WTC11 (cell line): ENCODE measurements at regions not wholly inside any gene's neighbourhood (a gene's known extent, or its start where the extent isn't known, plus 50 kb on each side); places are given as distances from the start of the nearest gene placed in this dataset.

Experiments used
- ATAC-seq: fragments of 200-7000 bp; cut with Tn5 transposase; 2 replicates; pipeline ENCODE4 v1.10.0; 2021; ENCODE audit warnings: mild to moderate bottlenecking, moderate library complexity
- CTCF ChIA-PET: fragments of 300-600 bp; sonication (Branson Sonifier 250); formaldehyde crosslinking; loops from one replicate; lab custom pipeline; 2021; ENCODE audit warnings: antibody characterized with exemption; lab: Charles Lee
- POLR2A ChIA-PET: fragments of 350-600 bp; sonication (Branson Sonifier 250); formaldehyde crosslinking; loops from one replicate; lab custom pipeline; 2021; ENCODE audit warnings: antibody characterized with exemption; lab: Charles Lee
- DNase-seq: peaks from one replicate; pipeline ENCODE4 v3.0.0; 2021; ENCODE audit warnings: low spot score
- H3K27ac Mint-ChIP-seq: 2 replicates; pipeline ENCODE4 v1.8.0; 2021; ENCODE audit warnings: mixed read lengths
- H3K27me3 Mint-ChIP-seq: 2 replicates; pipeline ENCODE4 v1.8.0; 2021; ENCODE audit warnings: low read depth, mild to moderate bottlenecking, moderate library complexity, mixed read lengths
- H3K36me3 Mint-ChIP-seq: 2 replicates; pipeline ENCODE4 v1.8.0; 2021; ENCODE audit warnings: mixed read lengths
- H3K4me1 Mint-ChIP-seq: 2 replicates; pipeline ENCODE4 v1.8.0; 2022; ENCODE audit warnings: mixed read lengths
- H3K4me3 Mint-ChIP-seq: 2 replicates; pipeline ENCODE4 v1.8.0; 2021; ENCODE audit warnings: mild to moderate bottlenecking, moderate library complexity, mixed read lengths
- H3K9me3 Mint-ChIP-seq: 2 replicates; pipeline ENCODE4 v1.8.0; 2021; ENCODE audit warnings: mixed read lengths
- CREM ChIP-seq: sonication (generic); formaldehyde crosslinking; IDR thresholded peaks from 2 replicates; pipeline ENCODE4 v1.8.1; 2022; ENCODE audit warnings: mild to moderate bottlenecking, missing genetic modification reagents, moderate library complexity
- ESRRA ChIP-seq: sonication (generic); formaldehyde crosslinking; IDR thresholded peaks from 2 replicates; pipeline ENCODE4 v1.8.1; 2022; ENCODE audit warnings: mild to moderate bottlenecking, missing genetic modification reagents, borderline replicate concordance
- FOXK1 ChIP-seq: sonication (generic); formaldehyde crosslinking; IDR thresholded peaks from 2 replicates; pipeline ENCODE4 v1.8.0; 2022; ENCODE audit warnings: mild to moderate bottlenecking, moderate library complexity, missing genetic modification reagents
- GABPB1 ChIP-seq: sonication (generic); formaldehyde crosslinking; IDR thresholded peaks from 2 replicates; pipeline ENCODE4 v1.8.1; 2023; ENCODE audit warnings: mild to moderate bottlenecking, missing genetic modification reagents
- GTF2I ChIP-seq: fragments of 250-450 bp; sonication (Bioruptor Pico); conservative IDR thresholded peaks from 2 replicates; pipeline ENCODE4 v1.4.0; 2021; ENCODE audit warnings: mild to moderate bottlenecking
- JAZF1 ChIP-seq: fragments of 250-450 bp; sonication (Bioruptor Pico); IDR thresholded peaks from 2 replicates; pipeline ENCODE4 v1.9.0; 2021; ENCODE audit warnings: moderate library complexity, mild to moderate bottlenecking, inconsistent platforms
- MXD4 ChIP-seq: fragments of 250-450 bp; sonication (Bioruptor Pico); IDR thresholded peaks from 2 replicates; pipeline ENCODE4 v1.8.0; 2021; ENCODE audit warnings: mild to moderate bottlenecking, moderate library complexity, borderline replicate concordance
- NFE2L1 ChIP-seq: sonication (generic); formaldehyde crosslinking; IDR thresholded peaks from 2 replicates; pipeline ENCODE4 v1.8.1; 2023; ENCODE audit warnings: missing genetic modification reagents
- NR3C1 ChIP-seq: sonication (generic); formaldehyde crosslinking; conservative IDR thresholded peaks from 2 replicates; pipeline ENCODE4 v1.8.1; 2023; ENCODE audit warnings: low read depth, mild to moderate bottlenecking, missing genetic modification reagents
- OVOL2 ChIP-seq: fragments of 250-450 bp; sonication (Bioruptor Pico); IDR thresholded peaks from 2 replicates; pipeline ENCODE4 v1.9.0; 2021; ENCODE audit warnings: mild to moderate bottlenecking, borderline replicate concordance
- RELA ChIP-seq: sonication (generic); formaldehyde crosslinking; IDR thresholded peaks from 2 replicates; pipeline ENCODE4 v1.8.1; 2022; ENCODE audit warnings: missing genetic modification reagents, mild to moderate bottlenecking, borderline replicate concordance
- TEAD1 ChIP-seq: sonication (generic); formaldehyde crosslinking; IDR thresholded peaks from 2 replicates; pipeline ENCODE4 v1.8.0; 2022; ENCODE audit warnings: mild to moderate bottlenecking, missing genetic modification reagents
- ZNF138 ChIP-seq: sonication (generic); formaldehyde crosslinking; conservative IDR thresholded peaks from 2 replicates; pipeline ENCODE4 v1.8.1; 2022; ENCODE audit warnings: mild to moderate bottlenecking, moderate library complexity, missing genetic modification reagents
- TF ChIP-seq, protein P1 (sequence below): sonication (generic); formaldehyde crosslinking; IDR thresholded peaks from 2 replicates; pipeline ENCODE4 v1.8.1; 2023; ENCODE audit warnings: mild to moderate bottlenecking, moderate library complexity, missing genetic modification reagents
- TF ChIP-seq, protein P2 (sequence below): fragments of 200-600 bp; IDR thresholded peaks from 2 replicates; pipeline ENCODE4 v1.8.0; 2022; ENCODE audit warnings: antibody characterized with exemption
- TF ChIP-seq, protein P3 (sequence below): sonication (generic); formaldehyde crosslinking; IDR thresholded peaks from 2 replicates; pipeline ENCODE4 v1.8.0; 2022; ENCODE audit warnings: mild to moderate bottlenecking, missing genetic modification reagents
- TF ChIP-seq, protein P4 (sequence below): sonication (generic); formaldehyde crosslinking; IDR thresholded peaks from 2 replicates; pipeline ENCODE4 v1.8.1; 2022; ENCODE audit warnings: mild to moderate bottlenecking, missing genetic modification reagents, moderate library complexity, borderline replicate concordance
- TF ChIP-seq, protein P5 (sequence below): sonication (generic); formaldehyde crosslinking; IDR thresholded peaks from 2 replicates; pipeline ENCODE4 v1.8.1; 2023; ENCODE audit warnings: mild to moderate bottlenecking, missing genetic modification reagents
- TF ChIP-seq, protein P6 (sequence below): sonication (generic); formaldehyde crosslinking; IDR thresholded peaks from 2 replicates; pipeline ENCODE4 v1.8.0; 2022; ENCODE audit warnings: missing genetic modification reagents
- TF ChIP-seq, protein P7 (sequence below): sonication (generic); formaldehyde crosslinking; IDR thresholded peaks from 2 replicates; pipeline ENCODE4 v1.8.1; 2022; ENCODE audit warnings: low read depth, missing genetic modification reagents, borderline replicate concordance

DNA sequence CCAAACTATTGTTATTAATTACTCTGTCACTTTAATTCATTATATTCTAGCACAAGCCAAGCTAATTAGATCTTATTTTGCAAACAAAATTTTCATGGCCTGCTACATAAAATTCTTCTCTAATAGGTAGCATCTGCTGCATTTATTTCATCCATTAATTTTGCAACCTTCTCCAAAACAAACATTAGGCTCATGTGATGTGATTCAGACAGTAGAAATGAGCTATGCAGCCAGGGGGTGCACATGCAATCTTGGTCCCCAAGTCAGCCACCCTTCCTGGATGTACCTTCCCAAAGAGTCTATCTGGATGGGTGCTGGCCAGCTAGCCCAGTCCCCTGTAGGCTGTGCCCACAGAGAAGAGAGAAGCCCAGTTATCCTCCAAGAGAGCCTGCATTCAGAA lies 242.1 kb upstream of the OSR1 start:
- ChIA-PET POLR2A (no interaction called here), CTCF (no interaction called here)
- H3K4me1 Mint-ChIP-seq = no peaks in the 10 kb centered on the region

DNA sequence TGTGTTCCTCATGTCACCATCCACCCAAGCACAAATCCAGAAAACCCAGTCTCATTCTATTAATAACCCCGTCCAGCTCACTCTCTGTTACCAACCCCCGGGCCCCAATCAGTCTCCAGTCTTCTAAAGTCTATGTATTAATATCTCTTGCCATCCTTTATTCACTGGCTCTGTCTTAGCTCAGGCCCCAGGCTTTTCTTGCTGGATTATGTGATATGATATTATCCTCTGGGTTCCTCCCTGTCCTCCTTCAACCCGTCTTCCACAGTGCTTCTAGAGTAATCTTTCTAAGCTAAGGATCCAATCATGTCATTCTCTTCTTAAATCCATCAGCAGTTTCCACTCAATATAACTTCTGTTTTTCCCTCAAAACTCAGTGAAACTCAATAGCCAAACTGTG lies 240.5 kb upstream of the OSR1 start:
- Mint-ChIP-seq H3K4me1 (no peaks in the 10 kb centered on the region), H3K4me3 (no peak overlapping the region), H3K27ac (no peak overlapping the region), H3K36me3 (no peaks in the 10 kb centered on the region), H3K27me3 (no peaks in the 10 kb centered on the region; the same call in 1 of the 2 replicates), H3K9me3 (peaks cover 6% of the 10 kb centered on the region)
- ChIA-PET POLR2A (interaction anchor here (0.7 kb wide), 1 partner anchor 13 kb away, joined by 4 read pairs; no protein-coding TSS in a partner anchor), CTCF (no interaction called here)
- ATAC-seq (no peak), DNase-seq (no peak)
- TF ChIP-seq MXD4 (no peak), GABPB1 (CRISPR knock-in tag) (no peak), JAZF1 (CRISPR knock-in tag) (no peak), GTF2I (CRISPR knock-in tag) (no peak), OVOL2 (CRISPR knock-in tag) (no peak), ZNF138 (CRISPR knock-in tag) (no peak), ESRRA (CRISPR knock-in tag) (no peak), CREM (CRISPR knock-in tag) (no peak)
- TF ChIP-seq, protein P1, sequence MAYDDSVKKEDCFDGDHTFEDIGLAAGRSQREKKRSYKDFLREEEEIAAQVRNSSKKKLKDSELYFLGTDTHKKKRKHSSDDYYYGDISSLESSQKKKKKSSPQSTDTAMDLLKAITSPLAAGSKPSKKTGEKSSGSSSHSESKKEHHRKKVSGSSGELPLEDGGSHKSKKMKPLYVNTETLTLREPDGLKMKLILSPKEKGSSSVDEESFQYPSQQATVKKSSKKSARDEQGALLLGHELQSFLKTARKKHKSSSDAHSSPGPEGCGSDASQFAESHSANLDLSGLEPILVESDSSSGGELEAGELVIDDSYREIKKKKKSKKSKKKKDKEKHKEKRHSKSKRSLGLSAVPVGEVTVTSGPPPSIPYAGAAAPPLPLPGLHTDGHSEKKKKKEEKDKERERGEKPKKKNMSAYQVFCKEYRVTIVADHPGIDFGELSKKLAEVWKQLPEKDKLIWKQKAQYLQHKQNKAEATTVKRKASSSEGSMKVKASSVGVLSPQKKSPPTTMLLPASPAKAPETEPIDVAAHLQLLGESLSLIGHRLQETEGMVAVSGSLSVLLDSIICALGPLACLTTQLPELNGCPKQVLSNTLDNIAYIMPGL (CRISPR knock-in tag) = no peak
- TF ChIP-seq, protein P2, sequence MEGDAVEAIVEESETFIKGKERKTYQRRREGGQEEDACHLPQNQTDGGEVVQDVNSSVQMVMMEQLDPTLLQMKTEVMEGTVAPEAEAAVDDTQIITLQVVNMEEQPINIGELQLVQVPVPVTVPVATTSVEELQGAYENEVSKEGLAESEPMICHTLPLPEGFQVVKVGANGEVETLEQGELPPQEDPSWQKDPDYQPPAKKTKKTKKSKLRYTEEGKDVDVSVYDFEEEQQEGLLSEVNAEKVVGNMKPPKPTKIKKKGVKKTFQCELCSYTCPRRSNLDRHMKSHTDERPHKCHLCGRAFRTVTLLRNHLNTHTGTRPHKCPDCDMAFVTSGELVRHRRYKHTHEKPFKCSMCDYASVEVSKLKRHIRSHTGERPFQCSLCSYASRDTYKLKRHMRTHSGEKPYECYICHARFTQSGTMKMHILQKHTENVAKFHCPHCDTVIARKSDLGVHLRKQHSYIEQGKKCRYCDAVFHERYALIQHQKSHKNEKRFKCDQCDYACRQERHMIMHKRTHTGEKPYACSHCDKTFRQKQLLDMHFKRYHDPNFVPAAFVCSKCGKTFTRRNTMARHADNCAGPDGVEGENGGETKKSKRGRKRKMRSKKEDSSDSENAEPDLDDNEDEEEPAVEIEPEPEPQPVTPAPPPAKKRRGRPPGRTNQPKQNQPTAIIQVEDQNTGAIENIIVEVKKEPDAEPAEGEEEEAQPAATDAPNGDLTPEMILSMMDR = no peak
- TF ChIP-seq, protein P3, sequence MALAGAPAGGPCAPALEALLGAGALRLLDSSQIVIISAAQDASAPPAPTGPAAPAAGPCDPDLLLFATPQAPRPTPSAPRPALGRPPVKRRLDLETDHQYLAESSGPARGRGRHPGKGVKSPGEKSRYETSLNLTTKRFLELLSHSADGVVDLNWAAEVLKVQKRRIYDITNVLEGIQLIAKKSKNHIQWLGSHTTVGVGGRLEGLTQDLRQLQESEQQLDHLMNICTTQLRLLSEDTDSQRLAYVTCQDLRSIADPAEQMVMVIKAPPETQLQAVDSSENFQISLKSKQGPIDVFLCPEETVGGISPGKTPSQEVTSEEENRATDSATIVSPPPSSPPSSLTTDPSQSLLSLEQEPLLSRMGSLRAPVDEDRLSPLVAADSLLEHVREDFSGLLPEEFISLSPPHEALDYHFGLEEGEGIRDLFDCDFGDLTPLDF (CRISPR knock-in tag) = no peak
- TF ChIP-seq, protein P4, sequence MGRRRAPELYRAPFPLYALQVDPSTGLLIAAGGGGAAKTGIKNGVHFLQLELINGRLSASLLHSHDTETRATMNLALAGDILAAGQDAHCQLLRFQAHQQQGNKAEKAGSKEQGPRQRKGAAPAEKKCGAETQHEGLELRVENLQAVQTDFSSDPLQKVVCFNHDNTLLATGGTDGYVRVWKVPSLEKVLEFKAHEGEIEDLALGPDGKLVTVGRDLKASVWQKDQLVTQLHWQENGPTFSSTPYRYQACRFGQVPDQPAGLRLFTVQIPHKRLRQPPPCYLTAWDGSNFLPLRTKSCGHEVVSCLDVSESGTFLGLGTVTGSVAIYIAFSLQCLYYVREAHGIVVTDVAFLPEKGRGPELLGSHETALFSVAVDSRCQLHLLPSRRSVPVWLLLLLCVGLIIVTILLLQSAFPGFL (CRISPR knock-in tag) = no peak

More for the DNA sequence above, 242.1 kb upstream of the OSR1 start:
- TF ChIP-seq, protein P3 (CRISPR knock-in tag) = no peak
- TF ChIP-seq, protein P5, sequence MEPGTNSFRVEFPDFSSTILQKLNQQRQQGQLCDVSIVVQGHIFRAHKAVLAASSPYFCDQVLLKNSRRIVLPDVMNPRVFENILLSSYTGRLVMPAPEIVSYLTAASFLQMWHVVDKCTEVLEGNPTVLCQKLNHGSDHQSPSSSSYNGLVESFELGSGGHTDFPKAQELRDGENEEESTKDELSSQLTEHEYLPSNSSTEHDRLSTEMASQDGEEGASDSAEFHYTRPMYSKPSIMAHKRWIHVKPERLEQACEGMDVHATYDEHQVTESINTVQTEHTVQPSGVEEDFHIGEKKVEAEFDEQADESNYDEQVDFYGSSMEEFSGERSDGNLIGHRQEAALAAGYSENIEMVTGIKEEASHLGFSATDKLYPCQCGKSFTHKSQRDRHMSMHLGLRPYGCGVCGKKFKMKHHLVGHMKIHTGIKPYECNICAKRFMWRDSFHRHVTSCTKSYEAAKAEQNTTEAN (CRISPR knock-in tag) = no peak
- no peak for TF ChIP-seq NR3C1 (CRISPR knock-in tag)
- TF ChIP-seq FOXK1 (CRISPR knock-in tag) = no peak
- TF ChIP-seq, protein P6, sequence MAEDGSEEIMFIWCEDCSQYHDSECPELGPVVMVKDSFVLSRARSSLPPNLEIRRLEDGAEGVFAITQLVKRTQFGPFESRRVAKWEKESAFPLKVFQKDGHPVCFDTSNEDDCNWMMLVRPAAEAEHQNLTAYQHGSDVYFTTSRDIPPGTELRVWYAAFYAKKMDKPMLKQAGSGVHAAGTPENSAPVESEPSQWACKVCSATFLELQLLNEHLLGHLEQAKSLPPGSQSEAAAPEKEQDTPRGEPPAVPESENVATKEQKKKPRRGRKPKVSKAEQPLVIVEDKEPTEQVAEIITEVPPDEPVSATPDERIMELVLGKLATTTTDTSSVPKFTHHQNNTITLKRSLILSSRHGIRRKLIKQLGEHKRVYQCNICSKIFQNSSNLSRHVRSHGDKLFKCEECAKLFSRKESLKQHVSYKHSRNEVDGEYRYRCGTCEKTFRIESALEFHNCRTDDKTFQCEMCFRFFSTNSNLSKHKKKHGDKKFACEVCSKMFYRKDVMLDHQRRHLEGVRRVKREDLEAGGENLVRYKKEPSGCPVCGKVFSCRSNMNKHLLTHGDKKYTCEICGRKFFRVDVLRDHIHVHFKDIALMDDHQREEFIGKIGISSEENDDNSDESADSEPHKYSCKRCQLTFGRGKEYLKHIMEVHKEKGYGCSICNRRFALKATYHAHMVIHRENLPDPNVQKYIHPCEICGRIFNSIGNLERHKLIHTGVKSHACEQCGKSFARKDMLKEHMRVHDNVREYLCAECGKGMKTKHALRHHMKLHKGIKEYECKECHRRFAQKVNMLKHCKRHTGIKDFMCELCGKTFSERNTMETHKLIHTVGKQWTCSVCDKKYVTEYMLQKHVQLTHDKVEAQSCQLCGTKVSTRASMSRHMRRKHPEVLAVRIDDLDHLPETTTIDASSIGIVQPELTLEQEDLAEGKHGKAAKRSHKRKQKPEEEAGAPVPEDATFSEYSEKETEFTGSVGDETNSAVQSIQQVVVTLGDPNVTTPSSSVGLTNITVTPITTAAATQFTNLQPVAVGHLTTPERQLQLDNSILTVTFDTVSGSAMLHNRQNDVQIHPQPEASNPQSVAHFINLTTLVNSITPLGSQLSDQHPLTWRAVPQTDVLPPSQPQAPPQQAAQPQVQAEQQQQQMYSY = no peak
- TF ChIP-seq NFE2L1 (CRISPR knock-in tag) = no peak
- no peak for TF ChIP-seq TEAD1 (CRISPR knock-in tag)
- TF ChIP-seq, protein P7, sequence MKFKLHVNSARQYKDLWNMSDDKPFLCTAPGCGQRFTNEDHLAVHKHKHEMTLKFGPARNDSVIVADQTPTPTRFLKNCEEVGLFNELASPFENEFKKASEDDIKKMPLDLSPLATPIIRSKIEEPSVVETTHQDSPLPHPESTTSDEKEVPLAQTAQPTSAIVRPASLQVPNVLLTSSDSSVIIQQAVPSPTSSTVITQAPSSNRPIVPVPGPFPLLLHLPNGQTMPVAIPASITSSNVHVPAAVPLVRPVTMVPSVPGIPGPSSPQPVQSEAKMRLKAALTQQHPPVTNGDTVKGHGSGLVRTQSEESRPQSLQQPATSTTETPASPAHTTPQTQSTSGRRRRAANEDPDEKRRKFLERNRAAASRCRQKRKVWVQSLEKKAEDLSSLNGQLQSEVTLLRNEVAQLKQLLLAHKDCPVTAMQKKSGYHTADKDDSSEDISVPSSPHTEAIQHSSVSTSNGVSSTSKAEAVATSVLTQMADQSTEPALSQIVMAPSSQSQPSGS (CRISPR knock-in tag) = no peak
- TF ChIP-seq RELA = no peak
- no peak for TF ChIP-seq CREM (CRISPR knock-in tag)
- no peak overlapping the region for H3K4me3 Mint-ChIP-seq
- no peaks in the 10 kb centered on the region for H3K36me3 Mint-ChIP-seq
- no peak for ATAC-seq
- H3K27ac Mint-ChIP-seq = no peak overlapping the region
- peaks cover 16% of the 10 kb centered on the region for H3K9me3 Mint-ChIP-seq
- no peak for DNase-seq
- no peaks in the 10 kb centered on the region; the same call in 1 of the 2 replicates for H3K27me3 Mint-ChIP-seq
